ENCODE measurements at regions not wholly inside any gene's neighbourhood (a gene's known extent, or its start where the extent isn't known, plus 50 kb on each side); places are given as distances from the start of the nearest gene placed in this dataset.

- DNase-seq (ENCODE audit: low read depth, low spot score): no peak
Measured at GRCh38 chr2:16125614-16126516, 185.5 kb downstream of the MYCN start.

DNA sequence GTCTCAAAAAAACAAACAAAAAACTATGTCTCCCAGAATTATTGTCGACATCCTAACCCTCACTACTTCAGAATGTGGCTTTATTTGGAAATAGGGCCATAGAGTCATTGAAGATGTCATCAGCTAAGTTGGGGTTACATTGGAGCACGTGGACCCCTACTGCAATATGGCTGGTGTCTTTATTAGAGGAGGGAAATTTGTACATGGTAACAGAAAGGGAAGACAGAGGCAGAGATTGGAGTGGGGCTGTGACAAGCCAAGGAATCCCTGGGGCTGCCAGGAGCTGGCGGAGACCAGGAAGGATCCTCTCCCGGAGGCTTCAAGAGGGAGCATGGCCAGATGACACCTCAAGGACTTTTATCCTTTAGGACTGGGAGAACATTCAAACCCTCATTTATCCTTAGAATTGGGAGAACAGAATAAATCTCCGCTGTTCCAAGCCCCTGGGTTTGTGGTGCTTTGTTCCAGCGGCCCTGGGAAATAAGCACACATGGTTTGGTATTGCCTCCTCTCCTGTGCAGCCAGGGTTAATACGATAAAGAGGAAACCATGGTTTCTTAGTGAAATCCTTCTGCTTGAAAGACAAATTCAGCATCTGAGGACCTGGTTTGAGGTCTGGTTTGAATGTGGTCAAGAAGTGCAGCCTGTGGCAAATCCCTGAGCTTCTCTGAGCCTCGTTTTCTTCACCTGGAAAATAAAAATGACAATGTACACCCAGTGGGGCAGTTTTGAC lies 184.7 kb downstream of the MYCN start:
- DNase-seq (ENCODE audit: low read depth, low spot score): no peak

GRCh38 chr2:16123856-16124780 lies 183.8 kb downstream of the MYCN start:
- DNase-seq (ENCODE audit: low read depth, low spot score): no peak

- DNase-seq (ENCODE audit: low read depth, low spot score): no peak
Measured at GRCh38 chr2:16123421-16123820, 183.1 kb downstream of the MYCN start.

GRCh38 chr2:16122556-16122955 lies 182.2 kb downstream of the MYCN start:
- no peak for DNase-seq (ENCODE audit: low read depth, low spot score)

DNA sequence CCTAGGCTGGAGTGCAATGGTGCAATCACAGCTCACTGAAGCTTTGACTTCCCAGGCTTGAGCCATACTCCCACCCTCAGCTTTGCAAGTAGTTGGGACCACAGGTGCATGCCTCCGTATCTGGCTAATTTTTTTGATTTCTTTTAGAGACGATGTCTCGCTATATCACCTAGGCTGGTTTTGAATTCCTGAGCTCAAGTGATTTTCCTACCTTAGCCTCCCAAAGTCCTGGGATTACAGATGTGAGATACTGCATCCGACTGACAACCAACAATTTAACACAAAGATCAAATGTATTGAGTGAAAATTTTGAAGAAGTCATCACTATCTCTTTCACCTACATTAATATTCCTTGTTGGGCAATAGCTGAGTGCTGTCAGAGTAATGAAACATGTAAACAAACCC lies 181.6 kb downstream of the MYCN start:
- DNase-seq (ENCODE audit: low read depth, low spot score): no peak

DNA sequence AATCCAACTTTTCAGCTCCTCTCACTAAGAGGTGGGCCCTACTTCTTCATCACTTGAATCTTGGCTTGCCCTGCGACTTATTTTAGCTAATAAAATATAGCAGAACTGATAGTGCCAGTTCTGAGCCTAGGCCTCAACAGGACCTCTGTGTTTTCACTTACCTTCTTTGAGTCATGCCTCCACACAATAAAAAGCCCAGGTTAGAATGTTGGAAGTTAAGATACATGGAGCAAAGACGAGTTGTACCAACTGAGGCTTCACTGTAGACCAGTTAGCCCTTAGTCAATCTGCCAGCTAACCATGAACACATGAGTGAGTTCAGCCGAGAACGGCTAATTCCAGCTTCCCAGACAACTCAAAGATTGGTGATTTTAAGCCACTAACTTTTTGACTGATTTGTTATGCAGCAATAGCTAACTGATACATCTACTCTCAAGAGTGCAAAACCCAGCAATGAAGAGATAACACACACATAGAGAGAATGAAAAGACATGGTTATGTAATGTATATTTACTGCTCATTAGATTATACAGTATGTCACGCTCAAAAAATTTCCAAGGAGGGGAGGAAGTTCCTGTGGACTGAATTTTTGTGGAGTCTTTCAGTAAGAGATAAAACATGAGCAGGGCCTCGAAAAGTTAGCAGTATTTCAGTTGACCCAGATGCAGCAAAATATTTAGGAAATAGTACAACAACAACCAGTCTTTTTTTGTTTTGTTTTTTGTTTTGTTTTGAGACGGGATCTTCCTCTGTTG lies 181.1 kb downstream of the MYCN start:
- no peak for DNase-seq (ENCODE audit: low read depth, low spot score)

- no peak for DNase-seq (ENCODE audit: low read depth, low spot score)
Measured at GRCh38 chr2:16120591-16121180, 180.3 kb downstream of the MYCN start.

- DNase-seq (ENCODE audit: low read depth, low spot score): no peak
Measured at GRCh38 chr2:16119741-16120140, 179.4 kb downstream of the MYCN start.

GRCh38 chr2:16118611-16119590 lies 178.6 kb downstream of the MYCN start:
- no peak for DNase-seq (ENCODE audit: low read depth, low spot score)

DNA sequence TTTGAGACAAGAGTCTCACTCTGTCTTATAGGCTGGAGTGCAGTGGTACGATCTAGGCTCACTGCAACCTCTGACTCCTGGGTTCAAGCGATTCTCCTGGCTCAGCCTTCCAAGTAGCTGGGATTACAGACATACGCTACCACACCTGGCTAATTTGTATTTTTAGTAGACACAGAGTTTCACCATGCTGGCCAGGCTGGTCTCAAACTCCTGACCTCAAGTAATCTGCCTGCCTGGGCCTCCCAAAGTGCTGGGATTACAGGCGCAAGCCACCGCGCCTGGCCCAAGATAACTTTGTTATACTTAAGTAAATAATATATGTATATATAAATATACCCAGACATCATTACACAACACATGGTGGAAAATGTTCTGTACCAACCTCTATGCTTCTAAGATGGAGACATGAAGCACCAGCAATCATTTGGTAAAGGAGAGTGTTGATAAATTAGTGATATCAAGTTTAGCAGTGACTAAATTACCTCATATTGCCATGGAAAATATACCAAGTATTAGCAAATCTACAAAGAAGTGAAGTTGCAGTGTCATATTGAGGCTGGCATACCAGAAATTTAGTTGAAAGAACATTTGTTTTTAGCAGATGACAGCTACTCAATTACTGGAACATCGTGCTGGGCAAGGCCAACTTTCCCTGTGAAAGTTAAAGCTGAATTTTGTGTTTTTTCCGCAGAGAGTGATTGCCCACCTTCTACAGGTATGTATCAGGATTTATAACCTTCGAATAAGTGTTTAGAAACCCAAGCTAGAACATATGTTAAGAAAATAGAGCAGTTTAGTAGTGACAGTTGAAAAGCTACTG lies 177.7 kb downstream of the MYCN start:
- DNase-seq (ENCODE audit: low read depth, low spot score): no peak

GRCh38 chr2:16117021-16117700 lies 176.8 kb downstream of the MYCN start:
- no peak for DNase-seq (ENCODE audit: low read depth, low spot score)

GRCh38 chr2:16115881-16116830 lies 175.8 kb downstream of the MYCN start:
- no peak for DNase-seq (ENCODE audit: low read depth, low spot score)

GRCh38 chr2:16115291-16115690 lies 174.9 kb downstream of the MYCN start:
- DNase-seq (ENCODE audit: low read depth, low spot score): no peak

DNA sequence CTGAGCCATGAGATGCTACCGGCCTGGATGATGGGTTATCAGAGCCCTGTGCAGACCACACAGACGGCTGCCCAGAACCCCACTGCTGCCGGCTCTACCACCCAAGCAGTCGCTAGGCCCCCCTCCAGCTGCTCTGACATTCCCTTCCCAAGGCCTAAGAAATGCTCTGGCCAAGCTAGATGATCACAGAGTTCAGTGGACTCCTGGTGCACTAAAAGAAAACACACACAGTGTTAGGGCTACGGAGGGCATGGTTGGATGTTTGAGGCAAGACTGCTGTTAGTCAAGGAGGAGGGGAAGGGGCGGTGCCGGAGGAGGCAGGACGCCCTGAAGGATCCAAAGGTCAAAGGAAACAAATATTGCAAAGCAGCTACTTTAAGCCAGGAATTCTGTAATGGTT lies 174.5 kb downstream of the MYCN start:
- no peak for DNase-seq (ENCODE audit: low read depth, low spot score)

DNA sequence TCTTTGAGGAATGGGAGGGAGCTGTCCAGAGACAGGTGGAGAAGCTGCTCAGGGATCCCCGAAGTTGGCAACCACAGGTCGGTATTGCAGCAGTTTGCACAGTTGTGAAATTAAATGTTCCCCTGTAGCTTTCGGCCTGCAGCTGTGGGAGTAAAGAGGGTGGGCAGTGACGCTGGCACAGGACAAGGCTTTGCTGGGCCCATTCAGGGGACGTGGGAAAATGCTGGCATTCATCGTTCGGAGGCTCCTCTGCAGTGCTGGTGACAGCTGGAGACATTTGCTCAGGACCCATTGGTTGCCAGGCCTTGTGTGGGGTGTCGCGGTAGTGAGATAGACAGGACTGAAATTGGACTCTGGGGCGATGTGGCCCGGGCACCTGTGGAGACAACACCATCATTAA lies 173.7 kb downstream of the MYCN start:
- DNase-seq (ENCODE audit: low read depth, low spot score): no peak

DNA sequence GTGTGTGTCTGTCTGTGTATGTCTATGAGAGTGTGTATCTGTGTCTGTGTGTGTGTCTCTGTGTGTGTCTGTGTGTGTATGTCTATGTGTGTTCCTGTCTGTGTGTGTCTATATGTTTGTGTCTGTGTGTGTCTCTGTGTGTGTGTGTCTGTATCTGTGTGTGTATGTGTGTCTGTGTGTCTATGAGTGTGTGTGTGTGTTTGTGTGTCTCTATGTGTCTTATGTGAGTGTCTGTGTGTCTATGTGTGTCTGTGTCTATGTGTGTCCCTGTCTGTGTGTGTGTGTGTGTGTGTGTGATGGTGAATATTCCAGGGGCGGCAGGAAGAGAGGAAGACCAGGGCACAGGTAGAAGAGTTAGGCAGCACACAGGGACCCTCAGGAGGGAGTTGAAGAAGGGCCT lies 173.2 kb downstream of the MYCN start:
- no peak for DNase-seq (ENCODE audit: low read depth, low spot score)

Measured in ELF-1 (cell line).